CD4-positive, alpha-beta T cell treated with Interferon alpha-2 for 1 hour (primary cell): ENCODE measurements at regions not wholly inside any gene's neighbourhood (a gene's known extent, or its start where the extent isn't known, plus 50 kb on each side); places are given as distances from the start of the nearest gene placed in this dataset.

Source experiments
- DNase-seq, 2 donors: peaks; one replicate each; pipeline ENCODE4 v3.0.0-alpha.2; 2020 to 2022

DNA sequence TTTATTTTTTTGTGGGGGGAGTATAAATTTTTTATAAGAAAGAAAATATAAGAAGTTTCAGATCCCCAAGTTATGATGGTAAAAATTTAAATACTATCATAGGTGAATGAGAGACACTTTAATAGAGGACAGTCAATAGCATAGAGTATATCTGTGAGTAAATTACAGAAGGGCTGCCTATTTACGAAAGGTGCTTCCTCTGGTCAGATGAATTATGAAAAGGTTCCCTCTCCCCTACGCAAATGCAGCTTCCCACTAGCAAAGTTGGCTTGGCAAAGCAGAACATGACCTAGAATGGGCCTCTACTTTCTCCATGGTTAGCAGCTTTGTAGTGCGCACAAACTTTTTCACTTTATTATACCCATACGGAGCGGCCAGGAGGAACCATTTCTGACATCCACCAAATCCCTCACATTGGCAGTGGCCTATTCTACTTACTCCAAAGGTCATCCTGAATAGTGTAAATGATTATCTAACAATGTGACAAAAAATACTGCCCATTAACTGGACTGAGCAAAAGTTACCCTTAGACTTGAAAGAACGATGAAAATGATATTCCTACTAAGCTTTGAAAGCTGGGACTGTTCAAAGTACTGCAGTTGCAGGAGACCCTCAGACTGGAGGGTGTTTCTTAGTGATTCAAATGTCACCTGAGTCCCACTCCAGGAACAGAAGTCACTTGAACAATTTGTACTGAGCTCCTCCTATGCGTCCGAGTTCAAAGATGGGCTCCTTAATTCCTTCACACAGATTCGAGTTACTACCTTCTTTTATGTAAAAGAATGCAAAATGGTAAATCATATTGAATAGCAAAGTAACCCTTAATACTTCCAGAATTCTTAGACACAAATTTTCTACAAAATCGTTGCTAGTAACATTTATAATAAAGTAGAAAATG lies 148.5 kb downstream of the NOL4 start:
- no peak for DNase-seq

GRCh38 chr18:34061226-34061625 lies 163.5 kb downstream of the NOL4 start:
- DNase-seq: no peak

DNA sequence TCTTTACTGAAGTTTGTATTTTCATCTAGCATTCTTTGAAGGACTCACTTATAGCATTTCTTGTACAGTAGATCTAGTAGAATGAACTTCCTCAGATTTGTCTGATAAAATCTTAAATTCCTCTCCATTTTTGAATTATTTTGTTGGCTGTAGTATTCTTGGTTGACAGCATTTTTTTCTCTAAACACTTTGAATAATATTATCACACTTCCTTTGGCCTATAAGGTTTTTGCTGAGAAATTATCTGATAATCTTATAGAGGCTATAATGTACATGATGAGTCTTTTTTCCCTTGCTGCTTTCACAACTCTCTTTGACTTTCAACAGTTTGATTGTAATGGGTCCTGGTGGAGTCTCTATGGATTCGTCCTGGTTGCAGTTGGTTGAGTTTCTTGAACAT lies 169.5 kb downstream of the NOL4 start:
- no peak for DNase-seq

- DNase-seq: no peak
These were observed 174.1 kb downstream of the NOL4 start for GRCh38 chr18:34050661-34051060.

GRCh38 chr18:34049511-34049910 lies 175.2 kb downstream of the NOL4 start:
- DNase-seq: no peak

DNA sequence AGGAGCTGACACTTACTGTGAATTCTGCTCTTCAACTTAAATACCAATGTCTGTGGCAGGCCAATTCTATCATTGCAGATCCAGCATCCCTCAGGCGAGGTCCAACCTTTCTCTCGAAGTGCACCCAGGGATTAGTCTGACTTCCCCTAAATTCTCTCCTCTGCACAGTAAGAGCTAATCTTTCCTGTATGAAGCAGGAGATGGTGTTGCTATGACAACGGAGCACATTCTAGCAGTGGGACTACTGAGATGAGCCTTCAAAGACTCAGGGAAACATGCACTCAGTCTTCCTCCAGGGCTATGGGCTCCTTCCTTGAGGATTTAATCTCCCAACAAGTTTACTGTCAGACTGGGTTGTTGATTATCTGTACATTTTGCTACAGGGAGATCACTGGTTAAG lies 176.3 kb downstream of the NOL4 start:
- no peak for DNase-seq

- DNase-seq: no peak
These were observed 182.1 kb downstream of the NOL4 start for GRCh38 chr18:34042423-34043146.

- DNase-seq: no peak
These were observed 185.1 kb downstream of the NOL4 start for GRCh38 chr18:34039611-34040010.

GRCh38 chr18:34039201-34039600 lies 185.5 kb downstream of the NOL4 start:
- DNase-seq: no peak

DNA sequence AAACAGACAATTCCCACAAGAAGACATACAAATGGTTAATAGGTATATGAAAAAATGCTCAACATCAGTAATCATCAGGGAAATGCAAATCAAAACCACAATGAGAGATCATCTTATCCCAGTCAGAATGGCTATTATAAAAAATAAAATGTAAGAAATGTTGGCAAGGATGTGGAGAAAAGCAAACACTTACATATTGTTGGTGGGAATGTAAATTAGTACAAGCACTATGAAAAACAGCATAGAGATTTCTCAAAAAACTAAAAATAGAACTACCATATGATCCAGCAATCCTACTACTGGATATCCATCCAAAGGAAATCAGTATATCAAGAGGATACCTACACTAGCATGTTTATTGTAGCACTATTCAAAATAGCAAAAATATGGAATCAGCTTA lies 186.6 kb downstream of the NOL4 start:
- no peak for DNase-seq

DNA sequence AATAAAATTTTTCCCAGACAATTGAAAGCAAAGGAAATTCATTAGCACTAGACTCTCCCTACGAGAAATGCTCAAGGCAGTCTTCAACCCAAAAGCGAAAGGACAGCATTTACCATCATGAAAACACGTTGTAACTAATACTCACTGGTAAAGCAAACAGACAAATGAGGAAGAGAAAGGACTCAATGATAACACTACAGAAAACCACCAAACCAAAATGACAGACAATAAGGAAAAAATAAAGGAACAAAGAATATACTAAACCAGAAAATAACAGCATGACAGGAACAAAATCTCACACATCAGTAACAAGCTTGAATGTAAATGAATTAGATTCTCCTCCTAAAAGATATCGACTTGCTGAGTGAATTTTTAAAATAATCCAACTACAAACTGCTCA lies 190.7 kb downstream of the NOL4 start:
- DNase-seq: no peak

DNA sequence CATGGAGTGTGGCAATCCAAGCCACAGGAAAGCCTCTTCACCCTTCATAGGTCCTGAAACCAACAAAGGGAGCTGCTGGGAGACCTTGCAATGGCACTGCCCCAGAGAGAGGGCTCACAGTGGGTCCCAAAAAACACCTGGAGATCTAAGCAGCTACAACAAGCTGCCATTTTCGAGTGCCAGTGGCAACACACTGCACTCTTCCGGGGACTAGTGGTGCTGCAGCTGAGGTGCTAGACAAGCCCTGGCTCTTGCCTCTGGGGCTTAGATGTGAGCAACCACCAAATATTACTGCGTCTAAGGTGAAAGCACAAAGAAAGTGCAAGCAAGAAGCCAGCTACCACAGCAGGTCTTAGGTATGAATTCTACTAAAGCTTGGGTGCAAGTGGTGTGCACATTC lies 192.9 kb downstream of the NOL4 start:
- no peak for DNase-seq

GRCh38 chr18:34028324-34028723 lies 196.4 kb downstream of the NOL4 start:
- no peak for DNase-seq

- DNase-seq: no peak
These were observed 199.4 kb downstream of the NOL4 start for GRCh38 chr18:34025191-34025801.

GRCh38 chr18:34023471-34023870 lies 201.2 kb downstream of the NOL4 start:
- no peak for DNase-seq

DNA sequence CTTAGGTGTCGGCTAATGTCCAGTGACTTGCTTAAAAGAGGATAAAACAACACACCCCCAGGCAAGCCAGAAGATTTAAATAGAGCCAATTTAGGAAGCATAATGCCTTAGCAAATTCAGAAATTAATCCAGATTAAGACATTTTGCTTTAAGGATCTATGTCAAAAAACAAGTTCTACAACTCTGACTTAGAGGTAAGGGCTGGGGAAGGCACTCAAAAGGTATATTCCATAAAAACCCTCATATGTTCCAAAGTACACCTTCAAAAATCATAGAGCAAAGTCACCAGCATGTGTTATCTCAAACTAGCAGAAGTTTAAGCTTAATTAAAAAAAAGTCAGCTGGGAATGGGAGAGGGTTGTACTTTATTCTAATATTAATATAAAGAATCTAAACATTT lies 206.4 kb downstream of the NOL4 start:
- DNase-seq: no peak

DNA sequence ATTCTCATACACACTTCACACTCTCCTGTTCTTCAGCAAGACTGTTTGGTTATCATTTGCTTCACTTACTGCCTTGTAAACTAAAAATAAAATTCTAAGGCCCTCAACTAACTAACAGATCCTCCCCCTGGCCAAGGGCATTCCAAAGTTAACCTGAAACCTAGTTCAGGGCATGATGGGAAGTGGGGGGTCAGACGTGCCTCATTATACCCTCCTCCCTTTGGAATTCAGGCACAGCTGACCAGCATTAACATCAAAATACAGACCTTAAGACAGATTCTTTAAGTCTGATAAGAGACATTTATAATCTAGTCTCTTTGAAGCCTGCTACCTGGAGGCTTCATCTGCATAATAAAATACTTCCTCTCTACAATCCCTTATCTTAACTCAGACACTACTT lies 221.0 kb downstream of the NOL4 start:
- no peak for DNase-seq

- DNase-seq: no peak
These were observed 222.6 kb downstream of the NOL4 start for GRCh38 chr18:34002130-34002529.

DNA sequence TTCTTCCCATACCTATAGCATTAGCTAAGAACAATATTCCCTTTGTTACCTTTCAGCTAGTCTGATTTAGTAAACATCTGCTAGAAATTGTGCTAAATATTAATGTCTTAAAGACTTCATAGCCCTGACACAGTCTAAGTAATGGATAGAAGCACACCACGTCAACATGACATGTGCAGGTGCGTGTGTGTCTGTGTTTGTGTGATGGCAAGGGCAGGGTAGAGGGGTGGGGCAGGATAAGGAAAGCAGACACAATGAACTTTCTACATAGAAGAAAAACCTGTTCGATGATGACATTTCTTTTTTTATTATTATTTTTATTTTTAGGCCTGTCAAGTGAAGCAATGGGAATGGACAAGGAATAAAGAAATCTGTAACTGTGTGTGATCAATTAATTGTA lies 223.3 kb downstream of the NOL4 start:
- DNase-seq: no peak

- no peak for DNase-seq
These were observed 237.5 kb downstream of the NOL4 start for GRCh38 chr18:33987206-33987605.

DNA sequence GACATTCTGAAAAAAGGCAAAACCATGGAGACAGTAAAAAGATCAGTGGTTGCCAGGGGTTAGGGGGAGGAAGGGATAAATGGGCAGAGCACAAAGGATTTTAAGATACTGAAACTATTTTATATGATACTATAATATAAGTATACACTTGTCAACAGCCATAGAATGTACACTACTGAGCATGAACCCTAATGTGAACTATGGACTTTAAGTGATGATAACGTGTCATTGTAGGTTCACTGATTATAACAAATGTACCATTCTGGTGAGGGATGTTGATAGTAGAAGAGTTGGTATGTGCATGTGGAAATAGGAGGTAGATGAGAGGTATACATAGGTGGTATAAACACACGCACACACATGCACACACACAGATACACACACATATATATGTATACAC lies 241.6 kb downstream of the NOL4 start:
- no peak for DNase-seq

GRCh38 chr18:33960417-33960816 lies 264.3 kb downstream of the NOL4 start:
- DNase-seq: no peak

DNA sequence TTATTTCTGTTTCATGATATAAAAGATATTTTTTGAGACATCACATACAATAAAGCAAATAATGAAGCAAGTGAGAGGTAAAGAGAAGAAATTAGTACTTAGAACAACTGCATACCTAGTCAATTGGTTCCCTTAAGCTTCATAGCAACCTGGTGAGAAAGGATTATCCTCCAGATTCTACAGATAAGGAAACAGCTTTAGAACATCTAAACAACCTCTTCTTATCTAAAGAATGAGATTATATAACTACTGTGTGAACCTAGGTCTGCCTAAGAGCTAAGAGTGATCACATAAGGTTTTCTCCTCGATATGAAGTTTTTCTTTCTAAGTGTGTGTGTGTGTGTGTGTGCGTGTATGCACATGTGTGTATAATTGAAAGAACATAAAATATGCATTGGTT lies 265.1 kb downstream of the NOL4 start:
- no peak for DNase-seq

DNA sequence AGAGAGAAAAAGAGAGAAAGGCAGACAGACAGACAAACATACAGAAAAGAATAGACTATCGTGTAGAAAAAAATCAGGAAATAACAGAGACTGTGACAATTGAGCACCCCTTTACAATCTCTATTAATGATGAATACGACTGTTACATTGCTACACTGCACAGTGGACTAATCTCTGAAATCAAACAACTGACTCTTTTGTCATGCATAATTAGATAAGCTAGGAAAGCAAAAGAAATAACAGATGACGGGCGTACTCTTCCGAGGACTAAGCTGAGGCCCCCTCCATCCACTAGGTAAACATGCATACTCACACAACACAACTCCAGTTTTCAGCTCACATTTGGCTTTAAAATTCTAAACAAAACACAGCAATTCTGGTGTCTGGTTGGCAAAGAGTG lies 267.0 kb downstream of the NOL4 start:
- DNase-seq: no peak
